NCI-H524 treated with DMSO at 0.1 percent for 48 hours (cell line): ENCODE measurements at regions not wholly inside any gene's neighbourhood (a gene's known extent, or its start where the extent isn't known, plus 50 kb on each side); places are given as distances from the start of the nearest gene placed in this dataset.

Experiments
- DNase-seq: peaks from one replicate; lab custom pipeline; 2025; lab: John Stamatoyannopoulos, UW

DNA sequence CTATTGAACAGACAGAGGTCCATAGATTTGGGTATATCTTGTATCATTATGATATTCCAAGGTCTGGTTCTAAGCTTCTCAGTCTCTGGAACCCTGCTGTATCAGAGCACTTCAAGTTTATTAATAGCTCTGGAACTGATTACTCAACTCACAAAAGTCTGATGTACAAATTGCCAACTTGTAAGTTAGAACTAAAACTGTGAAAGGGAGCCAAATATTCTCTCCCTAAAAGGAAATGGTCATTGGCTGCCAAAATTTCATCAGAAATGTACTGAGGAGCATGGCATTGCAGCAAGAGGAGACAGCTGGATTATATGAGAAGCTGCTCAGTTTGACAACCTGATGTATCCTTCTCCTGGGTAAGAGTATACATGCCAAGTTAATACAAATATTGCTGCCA is 828.8 kb upstream of the SEL1L start:
- DNase-seq, result no peak

DNA sequence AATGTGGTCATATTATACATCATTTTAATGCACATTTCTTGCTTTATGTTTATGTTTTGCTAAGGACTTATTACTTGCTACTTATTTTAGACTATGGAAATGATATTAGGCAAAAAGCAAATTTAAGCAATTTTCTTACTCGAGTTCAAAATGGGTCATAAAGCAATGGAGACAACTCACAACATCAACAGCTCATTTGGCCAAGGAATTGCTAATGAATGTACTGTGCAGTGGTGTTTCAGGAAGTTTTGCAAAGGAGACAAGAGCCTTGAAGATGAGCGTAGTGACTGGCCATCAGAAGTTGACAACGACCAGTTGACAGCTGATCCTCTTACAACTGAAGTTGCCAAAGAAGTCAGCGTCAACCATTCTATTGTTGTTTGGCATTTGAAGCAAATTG is 831.8 kb upstream of the SEL1L start:
- DNase-seq, result no peak

DNA sequence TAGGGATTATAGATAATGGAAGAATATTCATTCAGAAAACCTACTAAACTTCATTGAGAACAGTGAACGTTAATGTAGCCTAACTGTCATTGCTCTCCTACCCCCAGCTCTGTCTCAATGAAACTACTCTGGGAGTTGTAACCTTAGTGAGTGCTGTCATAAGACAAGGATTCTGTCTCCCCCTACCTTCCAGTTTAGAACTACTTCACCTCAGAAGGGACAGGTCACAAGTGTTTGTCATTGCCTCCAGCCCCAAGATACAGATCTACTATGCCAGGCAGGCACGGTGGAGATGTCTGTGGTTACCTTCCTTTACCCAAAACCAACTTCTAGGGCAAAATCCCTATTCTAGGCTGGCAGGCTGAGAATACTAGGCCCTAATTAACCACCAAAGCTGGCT is 833.1 kb upstream of the SEL1L start:
- no peak for DNase-seq

DNA sequence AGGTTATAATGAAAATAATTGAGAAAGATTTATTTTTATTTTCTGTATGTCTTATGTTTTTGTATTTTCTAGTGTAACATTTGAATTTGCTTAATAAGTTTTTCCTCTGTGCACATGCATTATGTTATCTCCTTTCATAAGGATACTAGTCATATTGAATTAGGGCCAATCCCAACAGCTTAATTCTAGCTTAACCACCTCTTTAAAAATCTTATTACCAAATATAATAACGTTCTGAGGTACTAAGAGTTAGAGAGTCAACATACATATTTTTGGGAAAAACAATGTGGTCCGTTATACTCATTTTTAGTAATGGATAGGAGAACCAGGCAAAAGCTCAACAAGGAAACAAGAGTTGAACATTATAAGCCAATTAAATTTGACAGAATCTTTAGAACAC is 845.6 kb upstream of the SEL1L start:
- no peak for DNase-seq

DNA sequence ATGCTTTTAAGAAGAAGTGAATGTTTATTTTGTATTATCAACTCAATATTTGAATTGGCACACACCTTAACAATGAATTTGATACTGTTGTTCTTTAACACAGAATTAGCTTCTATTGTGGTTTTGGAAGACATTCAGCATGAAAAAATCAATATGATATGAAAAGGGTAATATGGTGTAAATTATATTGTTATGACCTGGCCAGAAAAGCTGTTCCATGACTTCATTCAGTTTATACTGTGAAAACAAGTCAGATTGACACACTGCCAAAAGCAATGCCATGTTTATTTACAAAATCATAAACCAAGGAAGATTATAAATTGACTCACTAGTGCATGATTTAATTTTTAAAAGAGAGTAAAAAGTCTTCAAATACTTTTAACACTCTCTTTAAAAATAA is 851.4 kb upstream of the SEL1L start:
- no peak for DNase-seq

DNA sequence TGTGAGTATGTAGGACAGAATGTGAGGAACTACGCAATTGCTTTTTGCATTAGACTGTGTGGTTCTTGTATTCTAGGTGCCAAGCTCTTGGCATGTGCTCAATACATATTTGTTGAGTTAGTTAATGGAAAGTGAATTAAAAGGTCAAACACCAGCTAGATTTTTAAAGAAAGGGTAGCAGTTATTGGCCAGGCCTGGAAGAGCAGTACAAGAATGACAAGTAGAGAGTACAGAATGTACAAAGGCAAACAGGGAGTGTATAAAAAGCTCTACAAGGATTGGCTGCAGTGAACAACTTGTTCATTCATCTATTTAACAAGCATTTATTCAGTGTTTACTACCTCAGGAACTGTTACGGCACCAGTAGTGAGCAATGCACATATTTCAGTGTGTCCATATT is 854.0 kb upstream of the SEL1L start:
- DNase-seq, result no peak

DNA sequence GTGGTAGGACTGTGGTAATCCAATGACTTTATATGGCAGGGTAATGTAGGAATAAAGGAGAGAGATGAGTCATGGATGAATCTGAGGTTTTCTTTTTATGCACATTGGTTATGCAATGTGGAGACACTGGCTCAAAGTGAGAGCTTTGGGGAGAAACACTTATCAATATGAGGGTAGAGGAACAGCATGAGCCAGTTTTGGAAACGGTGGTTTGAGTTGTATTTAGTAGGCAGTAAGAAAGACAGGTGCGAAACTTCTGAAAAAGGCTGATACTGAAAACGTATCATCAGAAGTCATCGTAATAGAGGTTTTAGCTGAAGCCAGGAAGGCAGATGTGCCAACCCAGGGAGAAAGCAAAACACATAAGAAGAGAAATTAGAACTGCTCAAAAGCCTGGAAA is 854.8 kb upstream of the SEL1L start:
- DNase-seq, result no peak

DNA sequence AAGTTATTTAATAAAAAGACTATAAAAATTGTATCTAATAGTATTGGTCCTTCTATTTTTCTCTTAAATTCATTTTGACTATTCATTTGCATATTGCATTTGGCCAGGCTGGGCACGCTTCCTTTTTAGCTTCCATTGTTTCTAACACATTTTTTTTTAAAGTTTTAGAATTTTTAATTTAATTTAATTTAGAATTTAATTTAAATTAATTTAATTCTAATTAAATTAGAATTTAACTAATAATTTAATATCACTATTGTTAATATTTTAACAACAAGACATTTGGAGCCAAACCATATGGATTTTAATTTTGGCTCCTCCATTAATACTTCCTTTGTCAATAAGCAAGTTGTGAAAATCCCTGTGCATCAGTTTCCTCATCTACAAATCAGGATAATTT is 856.9 kb upstream of the SEL1L start:
- no peak for DNase-seq

DNA sequence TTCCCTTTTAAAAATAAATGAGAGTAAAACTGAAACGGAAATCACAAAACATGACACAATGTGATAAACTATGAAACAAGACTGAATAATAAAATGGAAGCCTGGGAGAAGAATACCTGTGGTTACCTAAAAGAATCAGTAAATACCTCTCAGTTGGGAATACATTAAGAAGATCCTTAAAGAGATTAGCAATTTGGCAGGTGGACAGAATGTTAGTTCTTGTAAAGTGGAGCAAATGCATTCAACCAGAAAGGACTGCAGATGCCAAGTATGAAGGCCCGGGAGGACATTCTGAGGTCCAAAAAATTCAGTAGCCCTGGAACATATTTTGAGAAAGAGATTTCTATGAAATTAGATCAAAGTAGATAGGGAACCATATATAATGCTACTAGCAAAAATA is 861.3 kb upstream of the SEL1L start:
- DNase-seq, result peak; percentile 67

DNA sequence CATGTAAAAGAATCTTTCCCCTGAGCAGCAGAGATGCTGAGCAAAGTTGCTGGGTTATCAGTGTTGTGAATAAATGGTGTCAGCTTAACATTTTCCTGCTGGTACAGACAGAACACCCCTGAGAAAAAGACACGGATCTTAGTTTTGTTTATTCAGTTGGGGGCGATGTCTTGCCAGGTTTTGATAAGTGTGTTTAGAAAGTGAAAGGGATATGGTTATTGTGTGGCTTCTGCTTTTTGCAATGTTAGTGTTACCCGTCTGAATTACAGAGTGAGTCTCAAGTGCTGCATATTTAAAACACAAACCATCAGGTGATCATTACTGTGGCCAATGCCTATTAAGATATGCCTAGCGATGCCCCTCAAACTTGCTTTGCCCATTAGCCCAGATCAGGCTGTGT is 864.6 kb upstream of the SEL1L start:
- DNase-seq, result no peak

DNA sequence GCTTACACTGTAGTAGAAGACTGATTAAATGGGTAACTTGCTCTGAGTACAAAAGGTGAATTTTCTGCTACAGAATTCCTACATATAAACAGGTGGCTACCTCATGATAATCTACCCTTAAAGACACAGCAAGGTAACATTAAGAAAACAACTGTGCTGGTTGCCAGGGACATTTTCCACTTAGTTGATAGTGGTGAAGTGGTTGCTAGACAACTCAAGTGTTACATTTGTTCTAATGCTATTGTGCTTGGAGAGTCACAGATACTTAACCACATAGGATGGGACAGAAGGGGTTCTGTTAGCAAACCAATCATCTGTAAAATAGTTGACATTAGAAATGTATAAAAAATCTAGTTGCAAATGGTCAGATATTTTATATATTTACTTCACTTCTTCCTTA is 870.3 kb upstream of the SEL1L start:
- peak; percentile 39 for DNase-seq

DNA sequence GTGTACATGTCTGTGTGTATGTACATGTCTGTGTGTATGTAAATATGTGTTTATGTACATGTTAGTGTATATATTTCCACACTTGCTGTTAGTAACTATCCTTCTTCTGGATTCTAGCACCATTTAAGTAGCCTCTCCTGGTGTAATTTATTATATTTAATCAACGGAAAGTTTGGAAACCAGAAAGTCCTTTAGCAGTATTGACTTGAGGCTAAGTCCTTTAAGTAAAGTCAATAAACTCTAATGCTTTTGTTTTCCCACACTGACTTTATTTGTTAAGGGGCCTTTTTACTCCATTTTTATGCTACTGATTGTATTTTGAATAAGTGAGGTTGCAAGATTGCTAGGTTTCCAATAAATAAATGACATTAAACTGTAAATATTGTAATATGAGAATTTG is 876.4 kb upstream of the SEL1L start:
- no peak for DNase-seq

DNA sequence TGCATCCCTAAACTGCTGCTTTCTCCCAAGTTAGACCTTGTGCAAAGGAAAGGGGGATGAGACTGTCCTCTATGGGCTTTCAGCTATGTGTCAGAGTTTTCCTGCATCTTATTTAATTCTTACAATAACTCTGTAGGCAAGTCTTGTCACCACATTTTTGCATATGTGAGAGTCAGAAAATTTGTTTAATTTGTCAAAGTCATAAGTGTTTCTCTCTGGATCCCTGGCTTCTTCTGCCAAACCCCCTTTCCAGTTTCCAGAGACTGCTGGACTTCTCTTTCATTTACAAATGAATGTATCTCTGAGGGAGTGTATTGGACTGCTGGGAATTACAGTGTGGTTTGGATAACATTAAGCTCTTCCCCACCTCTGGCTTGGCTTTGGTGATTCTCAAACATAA is 877.6 kb upstream of the SEL1L start:
- DNase-seq, result no peak

DNA sequence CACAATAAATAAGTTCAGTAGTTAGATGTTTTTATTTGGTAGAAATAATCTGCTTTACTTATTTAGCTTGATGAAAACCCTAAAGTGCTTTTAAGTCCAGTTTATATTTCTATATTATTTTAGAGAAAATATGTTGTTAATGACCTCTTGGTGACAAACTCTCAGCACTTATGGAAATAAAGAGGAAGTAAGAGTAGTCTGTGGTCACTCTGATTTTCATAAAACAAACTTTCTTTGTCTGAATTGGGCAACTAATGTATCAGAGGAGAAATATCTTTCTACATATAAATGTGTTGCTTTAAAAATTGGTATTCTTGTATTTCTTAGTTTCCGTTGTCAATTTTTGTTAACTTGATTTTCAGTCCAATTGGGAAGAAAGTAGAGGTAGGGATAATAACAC is 878.9 kb upstream of the SEL1L start:
- no peak for DNase-seq

DNA sequence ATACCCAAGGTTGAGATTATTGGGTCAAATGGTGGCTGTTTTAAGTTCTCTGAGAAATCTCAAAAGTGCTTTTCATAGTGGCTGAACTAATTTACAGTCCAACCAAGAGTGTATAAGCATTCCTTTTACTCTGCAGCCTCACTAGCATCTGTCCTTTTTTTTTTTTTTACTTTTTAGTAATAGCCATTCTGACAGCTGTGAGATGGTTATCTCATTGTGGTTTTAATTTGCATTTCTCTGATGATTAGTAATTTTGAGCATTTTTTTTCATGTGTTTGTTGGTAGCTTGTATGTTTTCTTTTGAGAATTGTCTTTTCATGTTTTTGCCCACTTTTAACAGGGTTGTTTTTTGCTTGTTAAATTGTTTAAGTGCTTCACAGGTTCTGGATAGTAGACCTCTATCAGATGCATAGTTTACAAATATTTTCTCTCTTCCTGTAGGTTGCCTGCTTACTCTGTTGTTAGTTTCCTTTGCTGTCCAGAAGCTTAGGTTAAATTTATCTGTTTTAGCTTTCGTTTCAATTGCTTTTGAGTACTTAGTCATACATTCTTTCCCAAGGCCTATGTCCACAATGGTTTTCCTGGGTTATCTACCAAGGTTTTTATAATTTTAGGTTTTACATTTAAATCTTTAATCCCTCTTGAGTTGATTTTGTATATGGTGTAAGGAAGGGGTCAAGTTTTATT is 881.3 kb upstream of the SEL1L start:
- no peak for DNase-seq

DNA sequence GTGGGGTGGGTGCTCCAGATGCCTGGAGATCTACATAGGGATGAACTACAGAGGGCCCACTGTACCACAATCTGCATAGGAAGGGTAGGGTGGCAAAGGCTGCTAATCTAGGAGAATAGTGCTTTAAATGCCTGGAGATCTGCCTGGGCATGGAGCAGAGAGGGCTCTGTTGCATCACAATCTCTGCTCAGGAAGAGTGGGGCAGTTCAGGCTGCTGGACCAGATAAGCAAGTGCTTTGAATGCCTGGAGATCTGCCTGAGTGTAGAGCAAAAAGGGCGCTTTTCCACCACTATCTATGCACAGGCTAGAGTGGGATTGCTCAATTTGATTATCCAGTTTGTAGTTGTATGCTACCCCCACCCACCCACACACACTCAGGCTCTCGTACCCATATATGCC is 886.3 kb upstream of the SEL1L start:
- no peak for DNase-seq

DNA sequence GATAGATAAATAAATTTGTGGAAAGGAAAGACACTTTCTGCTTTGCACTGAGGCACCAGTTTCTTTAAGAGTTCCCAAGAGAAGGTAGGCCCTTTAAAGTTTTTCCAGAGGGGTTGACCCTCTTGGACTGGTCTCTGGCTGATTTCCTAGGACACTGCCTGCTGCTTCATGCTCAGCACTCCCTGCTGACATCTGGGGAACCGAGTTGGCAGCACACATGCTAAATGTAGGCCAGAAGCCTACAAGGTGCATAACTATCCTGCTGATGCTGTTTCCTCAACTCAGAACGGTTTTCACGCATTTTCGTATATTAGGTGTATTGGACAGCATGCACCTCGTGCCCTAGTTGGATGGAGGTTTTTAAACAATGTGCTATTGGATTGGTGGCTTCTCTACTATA is 887.2 kb upstream of the SEL1L start:
- DNase-seq, result no peak

DNA sequence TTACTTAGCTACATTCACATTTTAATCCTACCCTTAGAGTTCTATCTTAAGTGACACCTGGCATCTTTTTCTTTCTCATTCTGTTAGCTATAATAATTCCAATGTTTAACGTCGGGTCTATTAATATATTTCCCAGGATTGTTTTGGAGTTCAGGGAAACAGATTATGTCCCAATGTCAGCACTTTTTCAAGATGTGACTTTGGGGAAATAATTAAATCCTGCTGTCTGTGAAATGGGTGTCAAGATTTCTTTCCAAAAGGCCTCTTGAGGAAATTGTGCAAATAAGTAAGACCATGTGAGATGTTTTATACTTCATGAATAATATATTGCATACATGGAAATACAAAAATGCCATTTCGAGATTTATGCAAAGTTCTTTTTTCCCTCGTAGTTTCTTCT is 887.6 kb upstream of the SEL1L start:
- DNase-seq, result no peak

DNA sequence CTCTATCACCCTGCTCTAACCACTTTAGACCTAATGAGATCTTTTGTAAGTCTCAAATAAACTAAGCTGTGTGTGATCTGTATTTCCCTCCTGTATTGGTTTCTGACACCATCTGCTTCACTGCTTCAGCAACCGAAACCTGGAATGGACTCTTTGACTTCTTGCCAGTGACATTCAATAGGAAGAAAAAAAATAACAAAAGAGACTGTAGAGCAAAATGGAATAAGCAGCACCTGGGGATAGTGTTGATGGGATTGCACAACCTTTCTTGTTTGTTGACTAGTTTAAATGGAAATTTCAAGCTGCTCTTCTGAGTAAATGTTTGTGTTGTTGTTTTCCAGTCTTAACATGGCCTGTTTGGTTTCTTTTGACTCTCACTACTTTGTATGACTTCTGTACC is 888.6 kb upstream of the SEL1L start:
- DNase-seq, result no peak

DNA sequence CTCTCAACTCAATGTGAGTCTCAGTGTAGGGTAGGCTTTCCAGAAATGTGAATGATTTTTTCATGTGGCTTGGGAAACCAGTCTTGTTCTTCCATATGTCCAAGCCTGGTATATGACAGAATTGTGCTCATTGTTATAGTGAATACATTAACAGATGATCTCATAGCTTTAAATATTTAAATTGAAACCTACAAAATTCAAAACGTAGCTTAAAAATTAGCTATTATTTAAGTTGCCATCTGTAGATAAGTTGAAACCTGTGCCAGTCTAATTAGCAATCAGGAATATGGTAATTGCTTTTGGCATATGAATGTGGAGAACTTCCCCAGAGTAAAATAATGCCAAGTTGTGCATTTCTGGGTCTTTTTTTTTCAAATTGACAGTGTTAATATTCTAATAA is 891.6 kb upstream of the SEL1L start:
- DNase-seq, result no peak

DNA sequence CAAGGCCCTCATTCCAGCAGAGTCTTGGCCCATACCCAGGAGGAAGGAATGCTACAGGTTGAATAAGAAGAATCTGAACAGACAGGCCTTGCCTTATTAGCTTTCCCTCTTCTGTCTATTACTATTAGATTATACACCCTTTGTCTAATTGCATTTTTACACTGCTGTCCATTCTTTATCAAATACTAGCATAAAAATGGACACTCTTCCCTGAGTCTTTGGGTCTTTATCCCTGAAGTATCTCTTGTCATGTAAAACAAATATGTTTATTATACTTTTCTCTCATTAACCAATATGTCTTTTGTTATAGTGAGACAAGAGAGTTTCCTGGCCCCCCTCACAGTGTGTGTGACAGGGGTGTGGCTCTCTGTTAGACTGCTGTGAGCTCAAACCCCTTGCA is 897.4 kb upstream of the SEL1L start:
- DNase-seq, result no peak

DNA sequence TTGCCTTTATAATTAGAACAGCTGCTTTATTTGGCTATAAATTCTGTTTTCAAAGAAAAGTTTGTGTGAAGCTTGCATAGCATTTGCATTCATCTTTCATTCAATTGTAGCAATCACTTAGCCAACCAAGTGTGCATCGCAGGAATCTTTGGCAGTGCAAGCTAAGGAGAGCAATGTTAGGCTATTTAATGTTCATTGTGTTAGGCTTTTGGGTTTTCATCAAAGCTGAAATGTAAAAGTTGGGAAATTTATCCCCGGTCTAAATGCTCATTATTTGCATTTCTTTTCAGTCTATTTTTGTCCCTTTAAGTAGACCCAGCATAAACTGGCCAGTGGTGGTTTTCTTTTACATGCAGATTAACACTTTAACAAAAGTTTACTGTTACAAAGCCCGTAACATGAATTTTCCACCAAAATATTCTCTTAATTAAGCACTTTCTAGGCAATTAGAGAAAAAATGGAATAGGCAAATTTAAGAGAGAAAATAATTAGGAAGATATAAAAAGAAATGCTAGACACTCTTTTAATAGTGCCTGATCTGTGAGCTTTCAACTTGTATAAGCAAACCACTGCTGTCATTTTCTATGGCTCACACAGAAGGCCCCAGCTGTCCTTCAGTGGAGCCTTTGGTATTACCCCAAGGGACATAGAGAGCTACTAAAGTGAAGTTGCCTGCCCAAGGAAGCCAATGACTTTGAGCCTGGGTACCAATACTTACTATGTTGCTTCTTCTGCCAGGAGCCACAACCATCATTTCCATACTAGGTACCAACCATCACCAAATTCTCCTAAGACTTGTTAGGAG is 898.9 kb upstream of the SEL1L start:
- DNase-seq, result no peak

DNA sequence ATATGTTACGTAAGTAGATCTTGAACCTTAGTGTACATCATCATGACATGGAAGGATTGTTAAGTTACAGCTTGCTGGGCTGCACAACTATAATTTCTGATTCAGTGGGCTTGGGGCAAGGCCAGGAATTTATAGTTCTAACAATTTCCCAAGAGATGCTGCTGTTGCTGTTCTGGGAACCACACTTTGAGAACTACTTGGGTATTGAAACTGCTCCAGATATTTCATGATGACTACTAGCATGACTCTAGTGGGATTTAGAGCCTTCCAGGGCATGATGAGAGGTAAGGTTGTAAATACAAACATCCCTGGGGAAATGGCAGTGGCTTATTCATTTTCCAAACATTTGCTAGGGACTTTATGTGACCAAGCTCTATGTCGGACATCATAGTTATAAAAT is 904.8 kb upstream of the SEL1L start:
- no peak for DNase-seq

DNA sequence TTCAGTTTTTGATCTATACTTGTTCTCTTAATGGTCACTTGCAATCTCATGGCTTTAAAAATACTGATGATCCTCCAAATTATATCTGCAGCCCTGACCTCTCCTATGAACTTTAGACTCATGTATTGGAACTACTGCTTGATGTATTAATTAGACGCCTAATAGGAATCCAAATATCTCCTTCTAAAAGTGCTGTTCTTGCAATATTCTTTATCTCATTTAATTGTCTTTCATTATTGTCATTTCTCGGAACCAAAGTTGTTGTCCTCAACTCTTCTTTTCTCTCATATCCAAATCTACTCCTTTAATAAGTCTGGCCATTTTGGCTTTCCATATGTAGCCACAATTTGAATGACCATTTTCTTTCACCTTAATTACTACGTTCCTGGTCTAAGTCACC is 907.6 kb upstream of the SEL1L start:
- DNase-seq, result no peak
